NCI-H2081 treated with DMSO at 0.1 percent for 48 hours (cell line): ENCODE measurements at regions not wholly inside any gene's neighbourhood (a gene's known extent, or its start where the extent isn't known, plus 50 kb on each side); places are given as distances from the start of the nearest gene placed in this dataset.
A peak's percentile ranks its signal among the peaks of the same experiment; 100 is the strongest.

Experiments
- DNase-seq: peaks from one replicate; lab custom pipeline; 2025; lab: John Stamatoyannopoulos, UW

- DNase-seq, result no peak
Measured at GRCh38 chr5:98606961-98607360, 166.5 kb upstream of the RGMB start.

- DNase-seq, result no peak
Measured at GRCh38 chr5:98608052-98608451, 165.4 kb upstream of the RGMB start.

- DNase-seq, result no peak
Measured at GRCh38 chr5:98614341-98614740, 159.1 kb upstream of the RGMB start.

GRCh38 chr5:98621821-98622220 is 151.6 kb upstream of the RGMB start:
- DNase-seq, result no peak

DNA sequence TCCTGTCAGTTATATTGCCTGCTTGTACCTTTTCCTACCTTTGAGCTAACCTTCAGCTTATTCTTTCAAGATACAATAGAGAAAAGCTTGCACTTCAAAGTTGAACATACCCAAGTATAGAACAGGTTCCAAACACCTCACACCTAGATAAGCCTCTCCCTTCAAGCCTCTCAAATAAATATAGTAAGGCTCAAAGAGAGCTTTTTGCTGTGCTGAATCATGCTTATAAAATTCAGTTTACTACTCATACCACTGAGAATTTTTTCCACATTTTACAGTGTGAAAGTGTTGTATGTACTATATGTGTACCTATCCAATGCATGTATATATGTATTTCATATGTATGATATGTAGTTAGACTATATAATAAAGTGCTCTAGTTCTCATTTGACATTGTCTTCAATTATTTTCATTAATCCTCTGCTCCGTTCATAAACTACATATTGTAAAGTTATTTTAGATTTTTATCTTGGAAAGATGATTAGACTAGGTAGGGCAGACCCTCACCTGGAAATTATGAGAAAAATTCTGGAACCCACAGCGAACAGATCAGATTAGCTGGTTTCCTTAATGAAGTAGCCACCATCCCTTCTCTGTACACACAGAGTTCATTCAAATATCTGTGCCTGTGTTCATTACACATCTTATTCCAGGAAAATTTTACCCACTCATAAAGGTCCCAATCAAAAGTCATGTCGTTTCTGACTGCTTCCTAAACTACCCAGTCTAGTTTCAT is 149.2 kb upstream of the RGMB start:
- no peak for DNase-seq

GRCh38 chr5:98627121-98627520 is 146.3 kb upstream of the RGMB start:
- no peak for DNase-seq

DNA sequence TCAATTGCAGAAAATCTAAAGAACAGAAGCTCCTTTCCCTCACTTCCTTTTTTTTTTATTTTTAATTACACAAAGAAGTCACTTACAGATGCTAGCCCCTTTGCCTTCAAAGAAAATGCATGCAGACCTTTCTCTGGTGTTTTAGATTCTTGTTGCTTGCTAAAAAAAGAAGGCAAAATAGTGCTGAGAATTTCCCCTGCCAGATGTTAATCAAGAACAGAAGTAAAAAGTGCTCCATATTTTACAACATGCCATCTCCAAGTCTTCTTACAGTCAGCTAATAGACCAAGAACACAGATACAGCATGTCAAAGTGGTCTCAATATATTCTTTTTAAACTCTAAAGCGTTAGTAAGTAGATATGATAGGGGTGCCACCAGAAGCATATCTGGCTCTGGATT is 142.8 kb upstream of the RGMB start:
- no peak for DNase-seq

GRCh38 chr5:98631311-98632054 is 142.0 kb upstream of the RGMB start:
- no peak for DNase-seq

DNA sequence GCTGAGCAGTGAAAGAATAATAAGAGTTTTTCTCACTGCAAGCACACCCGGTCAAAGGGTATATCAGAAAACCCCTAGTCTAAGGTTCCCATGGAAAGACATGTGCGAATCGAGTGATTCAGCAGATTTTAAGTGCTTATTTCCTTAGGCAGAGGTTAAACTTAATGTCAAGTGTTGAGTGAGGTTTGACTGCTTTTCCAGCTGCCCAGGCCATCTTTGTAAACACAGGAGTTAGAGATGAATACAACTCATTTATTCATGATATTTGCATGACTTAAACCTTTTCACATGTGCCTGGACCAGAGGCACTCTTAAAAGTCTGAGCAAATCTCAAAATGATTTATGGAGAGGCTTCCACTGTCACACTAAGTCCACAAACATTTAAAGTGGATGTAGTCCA is 137.8 kb upstream of the RGMB start:
- no peak for DNase-seq

DNA sequence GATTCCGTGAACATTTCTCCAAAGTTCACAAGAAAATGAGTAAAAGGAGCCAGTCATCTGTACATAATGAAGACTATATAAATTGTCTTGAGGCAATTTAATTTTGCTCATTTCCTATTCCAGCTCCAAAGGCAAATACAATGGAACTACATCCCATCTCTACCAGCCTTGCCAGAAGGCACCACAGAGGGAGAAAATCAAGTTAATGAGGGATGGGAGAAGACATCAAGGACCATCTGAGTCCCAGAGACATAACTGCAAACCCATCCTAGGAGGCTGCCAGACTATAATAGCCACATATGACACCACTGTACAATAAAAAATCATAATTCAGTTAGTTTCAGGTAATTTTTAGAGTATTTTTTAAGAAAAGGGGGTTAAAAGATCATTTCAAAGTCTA is 136.3 kb upstream of the RGMB start:
- DNase-seq, result no peak

- no peak for DNase-seq
Measured at GRCh38 chr5:98637557-98637956, 135.9 kb upstream of the RGMB start.

- DNase-seq, result no peak
Measured at GRCh38 chr5:98638111-98638510, 135.4 kb upstream of the RGMB start.

DNA sequence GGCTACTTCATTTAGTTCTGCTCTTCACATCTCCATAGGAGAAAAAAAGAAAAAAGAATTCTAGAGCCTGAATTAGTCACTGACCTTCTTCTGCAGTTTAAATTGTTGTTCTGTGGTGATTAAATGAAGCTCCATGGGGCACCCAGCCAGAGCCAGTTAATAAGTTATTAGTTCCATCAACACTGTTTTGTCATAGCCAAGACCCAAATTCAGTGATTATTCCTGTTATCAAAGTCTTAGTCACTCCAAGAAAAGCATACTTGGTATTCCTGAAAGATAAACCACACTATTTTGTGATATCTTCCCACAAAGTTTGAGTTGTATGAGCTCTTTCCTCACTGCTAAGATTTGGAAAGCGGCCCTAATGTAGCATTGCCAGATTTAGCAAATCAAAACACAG is 134.8 kb upstream of the RGMB start:
- no peak for DNase-seq

- DNase-seq, result peak; percentile 16
Measured at GRCh38 chr5:98639274-98639673, 134.2 kb upstream of the RGMB start.

- no peak for DNase-seq
Measured at GRCh38 chr5:98641671-98642070, 131.8 kb upstream of the RGMB start.

DNA sequence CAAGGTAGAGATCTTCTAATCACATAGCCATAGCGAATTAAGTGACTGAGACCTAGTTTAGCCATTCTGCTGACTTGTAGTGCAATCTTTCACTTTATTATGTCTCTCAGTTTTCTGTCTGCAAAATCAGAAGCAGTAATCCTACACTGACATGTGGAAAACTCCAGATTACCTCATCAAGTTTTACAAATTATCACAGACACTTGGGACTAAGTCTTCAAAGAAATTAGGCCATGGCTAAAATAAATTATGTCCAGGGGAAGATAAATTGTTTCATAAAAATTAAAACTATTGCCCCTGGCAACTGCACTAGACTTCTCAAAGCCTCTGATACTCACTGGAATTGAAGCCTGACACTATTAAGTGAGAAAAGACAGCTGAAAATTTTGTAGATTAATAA is 129.9 kb upstream of the RGMB start:
- DNase-seq, result no peak

DNA sequence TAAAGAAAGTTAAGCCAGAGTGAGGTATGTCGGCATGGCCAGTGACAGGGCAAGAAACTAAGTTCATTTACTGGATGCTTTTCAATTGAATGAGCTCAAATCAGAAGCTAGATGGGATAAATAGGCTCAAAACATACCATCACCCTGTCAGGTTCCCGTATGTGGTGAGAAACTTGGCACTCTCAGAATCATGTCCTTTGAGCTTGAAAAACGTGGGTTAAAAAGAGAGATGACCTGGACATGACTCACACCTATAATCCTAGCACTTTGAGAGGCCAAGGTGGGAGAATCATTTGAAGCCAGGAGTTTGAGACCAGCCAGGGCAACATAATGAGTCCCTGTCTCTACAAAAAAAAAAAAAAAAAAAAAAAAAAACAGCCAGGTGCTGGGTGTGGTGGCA is 121.7 kb upstream of the RGMB start:
- DNase-seq, result no peak

DNA sequence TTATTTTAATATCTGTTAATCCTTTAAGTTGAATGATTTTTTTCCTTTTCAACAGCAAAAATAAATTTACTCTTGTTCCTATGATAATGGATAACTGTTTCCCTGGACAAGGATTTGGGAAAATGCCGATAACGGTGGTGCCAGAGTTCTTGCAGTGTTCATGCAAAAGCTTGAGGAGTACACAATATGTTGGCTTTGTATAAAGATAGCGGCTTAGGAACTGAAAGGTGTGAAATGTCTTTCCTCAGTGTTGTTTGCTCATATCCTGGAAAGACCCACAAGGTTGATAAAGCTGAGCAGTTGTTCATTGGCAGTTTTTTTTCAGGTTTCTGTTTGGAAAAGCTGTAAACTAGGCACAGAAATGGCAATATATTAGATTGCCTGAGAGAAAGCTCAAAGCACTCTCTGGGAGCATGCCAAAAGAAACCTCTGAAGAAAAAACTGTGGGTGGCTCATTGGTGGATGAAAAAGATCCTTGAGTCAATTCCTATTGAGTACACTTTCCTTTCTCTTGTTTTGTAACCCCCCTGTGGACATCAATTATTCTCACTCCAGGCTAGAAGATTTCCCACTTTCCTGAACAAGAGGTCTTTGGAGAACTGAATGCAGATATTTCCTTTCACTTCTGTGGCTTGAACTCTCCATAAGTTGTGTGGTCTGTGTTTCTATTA is 117.2 kb upstream of the RGMB start:
- DNase-seq, result no peak

- no peak for DNase-seq
Measured at GRCh38 chr5:98656796-98657195, 116.7 kb upstream of the RGMB start.

- no peak for DNase-seq
Measured at GRCh38 chr5:98657559-98657958, 115.9 kb upstream of the RGMB start.

DNA sequence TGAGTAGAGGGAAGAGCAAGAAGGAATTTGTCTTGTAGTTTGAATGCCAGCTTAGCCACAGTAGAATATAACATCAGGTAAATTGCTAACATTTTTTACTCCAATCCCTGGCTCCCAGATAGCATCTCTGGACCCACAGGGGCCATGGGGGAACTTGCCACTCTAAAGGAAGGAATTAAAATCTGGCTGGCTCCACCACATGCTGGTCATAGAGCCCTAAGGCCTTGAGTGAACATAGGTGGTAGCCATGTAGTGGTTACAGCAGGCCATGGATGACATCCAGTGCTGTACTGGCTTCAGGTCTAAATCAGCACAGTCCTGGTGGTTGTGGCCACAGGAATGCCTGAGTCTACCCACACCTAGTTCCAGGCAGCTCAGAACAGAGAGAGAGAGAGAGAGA is 109.9 kb upstream of the RGMB start:
- no peak for DNase-seq

- no peak for DNase-seq
Measured at GRCh38 chr5:98664736-98665135, 108.7 kb upstream of the RGMB start.

DNA sequence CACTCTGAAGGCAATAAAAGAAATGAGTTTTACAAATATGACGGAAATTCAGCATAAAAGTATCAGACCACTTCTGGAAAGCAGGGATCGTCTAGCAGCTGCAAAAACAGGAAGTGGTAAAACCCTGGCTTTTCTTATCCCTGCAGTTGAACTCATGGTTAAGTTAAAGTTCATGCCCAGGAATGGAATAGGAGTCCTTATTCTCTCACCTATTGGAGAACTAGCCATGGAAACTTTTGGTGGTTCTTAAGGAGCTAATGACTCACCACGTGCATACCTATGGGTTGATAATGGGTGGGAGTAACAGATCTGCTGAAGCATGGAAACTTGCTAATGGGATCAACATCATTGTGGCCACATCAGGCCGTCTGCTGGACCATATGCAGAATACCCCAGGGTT is 93.5 kb upstream of the RGMB start:
- DNase-seq, result no peak
